Retina (tissue), 1 donor: ENCODE measurements at regions not wholly inside any gene's neighbourhood (a gene's known extent, or its start where the extent isn't known, plus 50 kb on each side); places are given as distances from the start of the nearest gene placed in this dataset.
A peak's percentile ranks its signal among the peaks of the same experiment; 100 is the strongest.
"Not testable (repeated sequence)": the region's sequence is repeated elsewhere in the genome, so short reads cannot be mapped to it uniquely, and the experiment has no call there.

Source experiments
- DNase-seq: peaks from one replicate; pipeline ENCODE4 v3.0.0-alpha.2; 2016

DNA sequence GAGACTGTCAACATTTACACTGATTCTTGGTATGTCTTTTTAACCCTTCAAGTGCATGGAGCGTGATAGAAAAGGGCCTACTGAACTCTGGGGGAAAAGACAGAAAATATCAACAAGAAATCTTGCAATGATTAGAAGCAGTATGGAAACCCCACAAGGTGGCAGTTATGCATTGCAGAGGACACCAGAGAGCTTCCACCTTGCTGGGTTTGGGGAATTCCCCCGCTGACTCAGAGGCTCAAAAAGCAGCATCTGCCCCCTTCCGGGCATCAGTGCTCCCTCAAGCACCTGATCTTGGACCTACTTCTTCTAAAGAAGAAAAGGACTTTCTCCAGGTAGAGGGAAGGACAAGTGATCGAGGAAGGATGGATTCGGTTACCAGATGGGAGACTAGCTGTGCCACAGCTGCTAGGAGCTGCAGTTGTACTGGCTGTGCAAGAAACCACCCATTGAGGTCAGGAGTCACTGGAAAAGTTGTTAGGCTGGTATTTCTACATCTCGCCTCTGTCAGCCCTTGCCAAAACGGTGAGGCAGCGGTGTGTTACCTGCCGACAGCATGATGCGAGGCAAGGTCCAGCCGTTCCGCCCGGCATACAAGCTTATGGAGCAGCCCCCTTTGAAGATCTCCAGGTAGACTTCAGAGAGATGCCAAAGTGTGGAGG lies 102.8 kb upstream of the OSBPL11 start:
- DNase-seq: not testable (repeated sequence)

- DNase-seq: no peak
Measured at GRCh38 chr3:125715651-125716050, 120.4 kb upstream of the OSBPL11 start.

DNA sequence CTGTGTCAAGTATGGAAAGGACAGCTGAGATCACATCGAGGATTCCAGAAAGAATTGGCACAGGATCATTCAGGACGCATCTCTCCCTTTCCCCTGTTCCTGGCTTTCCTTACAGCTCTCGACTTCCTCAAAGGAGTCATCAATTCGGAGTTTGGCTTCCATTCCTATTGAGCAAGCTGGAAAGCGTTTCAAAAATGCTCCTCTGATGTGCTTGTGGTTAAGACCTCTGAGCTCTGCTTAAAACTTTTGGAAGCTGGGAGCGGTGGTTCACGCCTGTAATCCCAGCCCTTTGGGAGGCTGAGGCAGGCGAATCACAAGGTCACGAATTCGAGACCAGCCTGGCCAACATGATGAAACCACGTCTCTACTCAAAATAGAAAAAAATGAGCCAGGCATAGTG lies 136.9 kb upstream of the OSBPL11 start:
- DNase-seq: not testable (repeated sequence)

DNA sequence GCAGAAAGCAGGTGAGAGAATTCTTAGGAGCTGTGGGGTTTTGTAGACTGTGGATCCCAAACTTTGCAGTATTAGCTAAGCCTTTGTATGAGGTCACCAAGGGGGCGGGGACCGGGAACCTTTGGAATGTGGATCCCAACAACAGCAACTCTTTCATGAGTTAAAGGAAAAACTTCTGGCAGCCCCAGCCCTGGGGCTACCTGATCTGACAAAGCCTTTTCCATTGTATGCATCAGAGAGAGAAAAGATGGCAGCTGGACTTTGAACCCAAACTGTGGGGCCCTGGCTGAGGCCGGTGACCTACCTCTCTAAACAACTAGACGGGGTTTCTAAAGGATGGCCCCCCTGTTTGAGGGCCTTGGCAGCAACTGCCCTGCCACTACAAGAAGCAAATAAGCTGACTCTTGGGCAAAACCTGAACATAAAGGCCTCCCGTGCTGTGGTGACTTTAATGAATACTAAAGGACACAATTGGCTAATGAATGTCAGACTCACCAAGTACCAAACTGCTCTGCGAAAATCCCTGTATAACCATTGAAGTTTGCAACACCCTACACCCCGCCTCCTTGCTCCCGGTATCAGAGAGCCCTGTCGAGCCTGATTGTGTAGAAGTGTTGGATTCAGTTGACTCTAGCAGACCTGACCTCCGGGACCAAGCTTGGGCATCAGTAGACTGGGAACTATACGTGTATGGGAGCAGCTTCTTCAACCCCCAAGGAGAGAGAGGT lies 146.9 kb upstream of the OSBPL11 start:
- DNase-seq: not testable (repeated sequence)

- DNase-seq: not testable (repeated sequence)
Measured at GRCh38 chr3:125742845-125743244, 147.5 kb upstream of the OSBPL11 start.

GRCh38 chr3:125757050-125757449 lies 161.8 kb upstream of the OSBPL11 start:
- not testable (repeated sequence) for DNase-seq

DNA sequence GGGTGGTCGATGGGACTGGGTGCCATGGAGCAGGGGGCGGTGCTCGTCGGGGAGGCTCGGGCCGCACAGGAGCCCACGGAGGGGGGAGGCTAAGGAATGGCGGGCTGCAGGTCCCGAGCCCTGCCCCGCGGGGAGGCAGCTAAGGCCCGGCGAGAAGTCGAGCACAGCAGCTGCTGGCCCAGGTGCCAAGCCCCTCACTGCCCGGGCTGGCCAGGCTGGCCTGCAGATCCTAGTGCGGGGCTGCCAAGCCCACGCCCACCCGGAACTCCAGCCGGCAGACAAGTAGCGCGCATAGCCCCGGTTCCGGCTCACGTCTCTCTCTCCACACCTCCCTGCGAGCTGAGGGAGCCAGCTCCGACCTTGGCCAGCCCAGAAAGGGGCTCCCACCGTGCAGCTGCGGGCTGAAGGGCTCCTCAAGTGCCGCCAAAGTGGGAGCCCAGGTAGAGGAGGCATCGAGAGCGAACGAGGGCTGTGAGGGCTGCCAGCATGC lies 163.4 kb upstream of the OSBPL11 start:
- not testable (repeated sequence) for DNase-seq

DNA sequence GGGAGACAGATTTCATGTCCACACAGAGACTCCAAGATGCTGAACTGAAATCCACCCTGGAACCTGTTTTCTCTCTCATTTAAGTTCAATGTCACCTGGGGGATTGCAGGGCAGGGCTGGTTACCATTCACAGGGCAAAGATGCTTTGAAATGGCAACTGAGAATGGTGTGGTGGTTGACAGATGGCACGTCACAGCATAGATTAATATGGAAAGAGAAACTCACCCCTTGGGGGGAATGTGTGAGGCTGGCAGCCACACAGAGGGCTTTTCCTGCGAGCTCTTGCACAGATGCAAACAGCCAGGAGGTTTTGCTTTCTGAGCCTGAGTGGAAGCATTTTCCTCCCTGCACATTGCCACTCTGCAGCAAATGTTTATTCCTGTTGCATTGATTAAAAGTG lies 167.3 kb upstream of the OSBPL11 start:
- DNase-seq: not testable (repeated sequence)

DNA sequence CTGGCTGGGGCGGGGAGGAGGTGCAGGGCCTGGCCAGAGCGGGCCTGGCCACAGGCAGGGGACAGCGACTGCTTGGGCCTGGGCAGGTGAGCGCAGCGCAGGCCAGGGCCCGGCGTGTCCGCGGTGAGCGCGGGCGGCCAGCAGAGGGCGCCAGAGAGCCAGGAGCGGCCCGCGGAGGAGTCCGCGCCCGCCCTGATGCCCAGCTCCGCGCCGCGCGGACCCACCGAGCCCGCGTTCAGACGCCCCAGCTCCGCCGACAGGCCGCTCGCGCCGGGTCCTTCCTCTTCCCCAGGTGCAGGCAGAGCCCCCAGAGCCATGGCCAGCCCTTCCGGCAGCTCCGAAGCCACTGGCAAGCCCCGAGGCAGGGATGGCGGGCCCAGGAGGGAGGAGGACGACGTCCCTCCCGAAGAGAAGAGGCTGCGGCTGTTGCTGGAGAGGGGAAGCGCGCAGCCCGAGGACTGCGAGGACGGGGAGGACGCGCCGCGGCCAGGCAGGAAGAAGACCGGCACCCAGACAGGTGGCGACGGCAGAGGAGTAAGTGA lies 171.1 kb upstream of the OSBPL11 start:
- DNase-seq: peak; percentile 92

DNA sequence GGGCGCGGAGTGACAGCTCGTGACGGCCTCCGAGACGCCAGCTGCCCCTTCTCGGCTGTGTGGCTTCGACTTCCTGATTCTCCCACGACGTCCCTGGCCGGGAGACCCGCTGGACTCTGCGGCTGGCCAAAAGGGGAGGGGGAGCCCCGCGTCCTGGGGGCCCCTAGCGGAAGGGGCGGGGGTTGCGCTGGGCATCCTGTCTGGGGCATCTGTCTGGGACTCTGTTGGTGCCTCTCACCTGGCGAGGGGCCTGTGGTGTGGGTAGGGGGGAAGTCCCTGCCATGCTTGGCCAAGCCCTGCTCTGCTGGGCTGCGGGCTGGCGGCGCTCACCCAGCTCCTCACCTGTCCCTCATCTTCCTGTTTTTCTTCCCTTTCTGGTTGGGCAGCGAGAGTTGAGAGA lies 171.6 kb upstream of the OSBPL11 start:
- peak; percentile 28 for DNase-seq

- DNase-seq: no peak
Measured at GRCh38 chr3:125767641-125768040, 172.3 kb upstream of the OSBPL11 start.

DNA sequence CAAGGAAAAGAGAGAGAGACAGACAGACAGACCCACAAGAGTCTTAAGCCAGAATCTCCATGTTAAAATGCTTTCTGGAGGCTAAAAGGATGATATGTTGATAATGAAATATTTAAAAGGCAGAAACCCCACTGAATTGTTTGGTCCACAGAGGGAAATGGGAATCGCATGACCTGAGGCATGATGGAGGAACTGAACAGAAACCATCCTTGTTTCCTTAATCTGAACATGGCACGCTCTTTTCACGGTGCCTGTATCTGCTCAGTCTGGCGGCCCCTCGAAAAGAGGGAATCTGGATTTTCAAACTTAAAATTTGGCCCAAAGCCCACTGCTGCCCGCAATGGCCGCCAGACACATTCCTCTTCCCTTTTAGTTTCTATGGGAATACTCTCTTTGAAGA lies 173.5 kb upstream of the OSBPL11 start:
- DNase-seq: not testable (repeated sequence)

GRCh38 chr3:125771506-125771905 lies 176.2 kb upstream of the OSBPL11 start:
- not testable (repeated sequence) for DNase-seq

GRCh38 chr3:125774433-125775034 lies 179.2 kb upstream of the OSBPL11 start:
- not testable (repeated sequence) for DNase-seq

DNA sequence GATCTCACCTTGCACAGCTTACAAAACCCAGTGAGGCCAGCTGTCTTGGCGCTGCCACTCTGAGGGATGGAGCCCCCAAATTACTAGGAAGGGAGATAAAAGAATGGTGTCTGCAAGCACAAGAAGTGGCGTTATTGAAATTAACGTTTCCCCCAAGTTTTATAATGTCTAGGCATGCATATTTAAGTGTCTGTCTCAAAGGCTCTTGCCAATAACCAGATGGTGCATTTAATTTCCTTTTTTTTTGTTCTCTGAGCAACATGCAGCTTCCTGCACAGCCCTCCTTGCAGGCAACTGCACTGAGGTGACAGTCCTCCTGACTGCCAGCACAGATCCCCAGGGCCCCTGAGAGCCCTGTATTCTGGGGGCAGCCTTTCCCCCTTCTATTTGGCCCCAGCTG lies 179.8 kb upstream of the OSBPL11 start:
- not testable (repeated sequence) for DNase-seq

DNA sequence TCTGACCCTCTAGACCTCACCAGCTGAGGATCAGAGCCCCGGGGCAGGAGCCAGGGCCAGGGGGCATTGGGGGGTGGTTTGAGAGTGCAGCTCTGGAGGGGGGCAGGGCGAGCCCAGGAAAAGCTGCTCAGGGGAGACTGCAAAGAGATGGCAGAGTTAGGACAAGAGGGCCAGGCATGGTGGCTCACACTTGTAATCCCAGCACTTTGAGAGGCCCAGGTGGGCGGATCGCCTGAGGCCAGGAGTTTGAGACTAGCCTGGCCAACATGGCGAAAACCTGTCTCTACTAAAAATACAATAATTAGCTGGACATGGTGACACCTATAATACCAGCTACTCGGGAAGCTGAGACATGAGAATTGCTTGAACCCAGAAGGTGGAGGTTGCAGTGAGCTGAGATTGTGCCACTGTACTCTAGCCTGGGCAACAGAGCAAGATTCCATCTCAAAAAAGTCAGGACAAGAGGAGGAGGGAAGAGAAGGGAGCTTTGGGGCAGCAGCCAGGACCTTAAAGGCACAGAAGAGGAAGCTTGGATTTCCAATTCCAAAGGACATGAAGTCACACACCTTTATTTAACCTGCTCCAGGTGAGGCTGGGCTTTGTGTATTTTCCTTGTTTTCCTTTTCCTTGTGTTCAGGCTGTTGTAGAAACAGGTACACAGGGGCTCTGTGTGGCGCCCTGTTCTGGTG lies 180.5 kb upstream of the OSBPL11 start:
- DNase-seq: not testable (repeated sequence)

- DNase-seq: not testable (repeated sequence)
Measured at GRCh38 chr3:125779276-125779675, 184.0 kb upstream of the OSBPL11 start.

GRCh38 chr3:125779918-125780317 lies 184.6 kb upstream of the OSBPL11 start:
- not testable (repeated sequence) for DNase-seq

- not testable (repeated sequence) for DNase-seq
Measured at GRCh38 chr3:125781678-125782077, 186.4 kb upstream of the OSBPL11 start.

DNA sequence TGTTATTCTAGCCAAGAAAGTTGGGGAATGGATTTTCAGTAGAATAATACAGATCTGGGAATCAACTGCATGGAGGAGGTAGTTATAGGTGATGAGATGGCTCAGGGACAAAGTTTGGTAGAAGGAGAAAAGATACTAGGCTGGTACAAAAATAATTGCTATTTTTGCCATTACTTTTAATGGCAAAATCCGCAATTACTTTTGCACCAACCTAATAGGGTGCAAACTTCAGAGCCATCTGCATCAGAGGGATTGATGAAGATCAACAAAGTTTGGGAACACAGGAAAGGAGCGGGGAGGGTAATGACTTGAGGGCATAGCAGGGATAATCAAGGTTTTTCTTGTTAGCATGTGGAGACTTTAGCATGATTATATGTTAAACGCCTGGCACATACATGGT lies 178.7 kb upstream of the ROPN1B start:
- not testable (repeated sequence) for DNase-seq

DNA sequence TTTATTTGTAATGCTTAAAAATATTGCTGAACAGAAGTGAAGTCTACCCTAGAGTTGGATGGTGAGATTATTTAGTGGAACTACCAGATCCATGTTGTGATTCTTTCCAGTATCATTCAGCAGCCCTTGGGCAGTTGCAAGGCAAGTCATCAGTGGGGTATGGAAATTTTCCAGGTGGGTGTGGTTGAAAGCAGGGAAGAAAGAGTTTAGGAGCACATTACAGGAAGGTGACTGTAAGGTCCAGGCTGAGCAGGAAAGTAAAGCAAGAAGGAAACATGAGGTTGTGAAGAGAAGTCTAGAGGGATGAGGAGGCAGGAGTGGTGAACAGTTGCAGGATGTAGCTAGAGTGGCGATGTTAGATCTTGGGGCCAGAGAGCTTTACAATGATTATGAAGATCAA lies 178.0 kb upstream of the ROPN1B start:
- not testable (repeated sequence) for DNase-seq

- DNase-seq: not testable (repeated sequence)
Measured at GRCh38 chr3:125810010-125810409, 159.0 kb upstream of the ROPN1B start.

DNA sequence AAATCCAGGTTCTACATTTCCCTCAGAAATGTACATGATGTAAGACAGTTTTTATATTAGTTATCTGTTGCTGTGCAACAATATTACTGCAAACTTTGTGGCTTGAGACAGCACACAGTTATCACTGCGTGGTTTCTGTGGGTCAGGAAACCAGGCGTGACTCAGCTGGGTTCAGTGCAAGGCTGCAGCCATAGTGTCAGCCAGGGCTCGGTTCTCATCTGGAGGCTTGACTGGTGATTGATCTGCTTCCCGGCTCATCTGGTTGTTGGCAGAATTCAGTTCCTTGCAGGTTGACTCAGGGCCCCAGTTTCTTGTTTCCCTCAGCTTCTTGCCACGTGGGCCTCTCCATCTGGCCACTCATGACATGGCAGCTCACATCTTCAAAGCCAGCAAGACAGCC lies 146.8 kb upstream of the ROPN1B start:
- not testable (repeated sequence) for DNase-seq
